ENCODE measurements at regions not wholly inside any gene's neighbourhood (a gene's known extent, or its start where the extent isn't known, plus 50 kb on each side); places are given as distances from the start of the nearest gene placed in this dataset.

DNA sequence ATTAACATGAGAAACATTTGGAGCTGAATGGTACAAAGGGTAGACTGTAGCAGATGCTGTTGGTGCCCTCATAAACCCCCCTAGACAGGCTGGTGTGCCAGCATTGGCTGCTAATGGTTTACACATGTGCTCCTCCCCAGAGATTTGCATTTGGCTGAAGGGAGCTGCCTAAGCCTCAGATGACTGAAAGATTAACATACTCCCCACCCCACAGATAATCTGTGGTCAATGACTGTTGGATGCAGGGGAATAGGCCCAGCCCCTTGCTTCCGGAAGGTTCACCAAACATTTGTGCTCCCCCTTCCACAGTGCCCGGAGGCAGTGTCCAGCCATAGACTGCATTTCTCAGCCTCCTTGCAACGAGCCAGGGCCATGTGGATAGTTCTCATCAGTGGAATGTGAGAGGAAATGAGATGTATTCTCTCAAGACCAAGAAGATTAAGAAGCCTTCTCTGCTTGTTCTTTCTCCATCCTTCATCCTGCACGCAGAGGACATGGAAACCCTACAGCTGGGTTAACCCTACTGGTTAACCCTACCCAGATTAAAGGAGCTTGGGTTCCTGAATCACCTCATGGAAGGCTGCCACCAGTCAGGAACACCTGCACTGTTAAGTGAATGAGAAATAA lies 79.6 kb downstream of the PHAX start:
- TF ChIP-seq, protein P1, sequence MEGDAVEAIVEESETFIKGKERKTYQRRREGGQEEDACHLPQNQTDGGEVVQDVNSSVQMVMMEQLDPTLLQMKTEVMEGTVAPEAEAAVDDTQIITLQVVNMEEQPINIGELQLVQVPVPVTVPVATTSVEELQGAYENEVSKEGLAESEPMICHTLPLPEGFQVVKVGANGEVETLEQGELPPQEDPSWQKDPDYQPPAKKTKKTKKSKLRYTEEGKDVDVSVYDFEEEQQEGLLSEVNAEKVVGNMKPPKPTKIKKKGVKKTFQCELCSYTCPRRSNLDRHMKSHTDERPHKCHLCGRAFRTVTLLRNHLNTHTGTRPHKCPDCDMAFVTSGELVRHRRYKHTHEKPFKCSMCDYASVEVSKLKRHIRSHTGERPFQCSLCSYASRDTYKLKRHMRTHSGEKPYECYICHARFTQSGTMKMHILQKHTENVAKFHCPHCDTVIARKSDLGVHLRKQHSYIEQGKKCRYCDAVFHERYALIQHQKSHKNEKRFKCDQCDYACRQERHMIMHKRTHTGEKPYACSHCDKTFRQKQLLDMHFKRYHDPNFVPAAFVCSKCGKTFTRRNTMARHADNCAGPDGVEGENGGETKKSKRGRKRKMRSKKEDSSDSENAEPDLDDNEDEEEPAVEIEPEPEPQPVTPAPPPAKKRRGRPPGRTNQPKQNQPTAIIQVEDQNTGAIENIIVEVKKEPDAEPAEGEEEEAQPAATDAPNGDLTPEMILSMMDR (IDR thresholded peaks at IDR 0.05) = no peak
- TF ChIP-seq POLR2A (IDR thresholded peaks at IDR 0.05) = no peak

Data from ovary (tissue), 3 donors.